ENCODE measurements at regions not wholly inside any gene's neighbourhood (a gene's known extent, or its start where the extent isn't known, plus 50 kb on each side); places are given as distances from the start of the nearest gene placed in this dataset.
A peak's percentile ranks its signal among the peaks of the same experiment; 100 is the strongest.

- no peak for DNase-seq
Measured at GRCh38 chr12:58496411-58497190, 423.7 kb downstream of the LRIG3 start.

- DNase-seq, result no peak
Measured at GRCh38 chr12:58500399-58500798, 419.9 kb downstream of the LRIG3 start.

GRCh38 chr12:58502226-58502625, 418.1 kb downstream of the LRIG3 start:
- peak; percentile 78 for DNase-seq

GRCh38 chr12:58502841-58503240, 417.5 kb downstream of the LRIG3 start:
- DNase-seq, result no peak

GRCh38 chr12:58503731-58504130, 416.6 kb downstream of the LRIG3 start:
- DNase-seq, result no peak

GRCh38 chr12:58504143-58504938, 416.0 kb downstream of the LRIG3 start:
- no peak for DNase-seq

GRCh38 chr12:58509116-58509885, 411.0 kb downstream of the LRIG3 start:
- DNase-seq, result no peak

- DNase-seq, result no peak
Measured at GRCh38 chr12:58513301-58513834, 406.9 kb downstream of the LRIG3 start.

GRCh38 chr12:58513852-58514251, 406.5 kb downstream of the LRIG3 start:
- no peak for DNase-seq

GRCh38 chr12:58519839-58520238, 400.5 kb downstream of the LRIG3 start:
- DNase-seq, result no peak

- DNase-seq, result no peak
Measured at GRCh38 chr12:58521152-58521551, 399.2 kb downstream of the LRIG3 start.

GRCh38 chr12:58521796-58522195, 398.5 kb downstream of the LRIG3 start:
- no peak for DNase-seq

- DNase-seq, result no peak
Measured at GRCh38 chr12:58523360-58523759, 396.9 kb downstream of the LRIG3 start.

- DNase-seq, result no peak
Measured at GRCh38 chr12:58528271-58528670, 392.0 kb downstream of the LRIG3 start.

- DNase-seq, result peak; percentile 58
Measured at GRCh38 chr12:58529114-58529665, 391.1 kb downstream of the LRIG3 start.

GRCh38 chr12:58529897-58530741, 390.2 kb downstream of the LRIG3 start:
- DNase-seq, result no peak

- no peak for DNase-seq
Measured at GRCh38 chr12:58530742-58531062, 389.6 kb downstream of the LRIG3 start.

- DNase-seq, result no peak
Measured at GRCh38 chr12:58532855-58533608, 387.3 kb downstream of the LRIG3 start.

GRCh38 chr12:58533652-58534051, 386.7 kb downstream of the LRIG3 start:
- no peak for DNase-seq

- DNase-seq, result no peak
Measured at GRCh38 chr12:58537278-58537677, 383.0 kb downstream of the LRIG3 start.

- DNase-seq, result no peak
Measured at GRCh38 chr12:58539295-58539694, 381.0 kb downstream of the LRIG3 start.
